ENCODE measurements at regions not wholly inside any gene's neighbourhood (a gene's known extent, or its start where the extent isn't known, plus 50 kb on each side); places are given as distances from the start of the nearest gene placed in this dataset.

DNA sequence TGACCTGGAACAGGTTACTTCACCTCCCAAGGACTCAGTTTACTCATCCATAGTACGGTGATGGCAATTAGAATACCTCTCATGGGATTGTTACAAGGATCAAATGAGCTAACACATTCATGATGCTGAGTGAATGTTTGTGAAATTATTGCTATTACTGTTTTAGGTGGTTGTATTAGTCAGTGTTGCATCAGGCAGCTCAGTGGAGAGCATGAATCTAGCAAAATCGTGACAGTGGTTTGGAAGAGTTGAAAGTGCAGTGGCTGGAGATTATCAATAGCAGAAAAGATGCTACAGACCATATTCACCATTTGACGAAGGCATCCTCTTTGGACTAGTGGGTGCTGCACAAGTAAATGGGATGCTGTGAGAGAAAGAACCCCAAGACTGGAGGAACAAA lies 50.4 kb upstream of the CTNNBL1 start:
- DNase-seq (ENCODE audit: low read depth in 2 of 3, low spot score in 2 of 3): no peak

DNA sequence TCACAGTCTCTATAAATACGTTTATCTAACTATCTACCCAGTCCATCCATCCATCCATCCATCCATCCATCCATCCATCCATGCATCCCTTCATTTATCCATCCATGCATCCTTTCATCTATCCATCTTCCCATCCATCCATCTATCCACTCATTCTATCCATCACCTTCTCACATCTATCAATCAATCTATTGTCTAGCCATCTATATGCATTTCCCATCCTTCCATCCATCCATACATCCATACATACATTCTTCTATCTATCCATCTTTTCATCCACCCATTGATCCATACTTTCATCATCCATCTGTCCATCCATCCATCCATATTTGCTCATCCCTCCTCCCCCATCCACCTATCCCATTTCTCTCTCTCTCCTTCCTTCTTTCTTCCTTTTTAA lies 51.6 kb upstream of the CTNNBL1 start:
- DNase-seq (ENCODE audit: low read depth in 2 of 3, low spot score in 2 of 3): no peak

DNA sequence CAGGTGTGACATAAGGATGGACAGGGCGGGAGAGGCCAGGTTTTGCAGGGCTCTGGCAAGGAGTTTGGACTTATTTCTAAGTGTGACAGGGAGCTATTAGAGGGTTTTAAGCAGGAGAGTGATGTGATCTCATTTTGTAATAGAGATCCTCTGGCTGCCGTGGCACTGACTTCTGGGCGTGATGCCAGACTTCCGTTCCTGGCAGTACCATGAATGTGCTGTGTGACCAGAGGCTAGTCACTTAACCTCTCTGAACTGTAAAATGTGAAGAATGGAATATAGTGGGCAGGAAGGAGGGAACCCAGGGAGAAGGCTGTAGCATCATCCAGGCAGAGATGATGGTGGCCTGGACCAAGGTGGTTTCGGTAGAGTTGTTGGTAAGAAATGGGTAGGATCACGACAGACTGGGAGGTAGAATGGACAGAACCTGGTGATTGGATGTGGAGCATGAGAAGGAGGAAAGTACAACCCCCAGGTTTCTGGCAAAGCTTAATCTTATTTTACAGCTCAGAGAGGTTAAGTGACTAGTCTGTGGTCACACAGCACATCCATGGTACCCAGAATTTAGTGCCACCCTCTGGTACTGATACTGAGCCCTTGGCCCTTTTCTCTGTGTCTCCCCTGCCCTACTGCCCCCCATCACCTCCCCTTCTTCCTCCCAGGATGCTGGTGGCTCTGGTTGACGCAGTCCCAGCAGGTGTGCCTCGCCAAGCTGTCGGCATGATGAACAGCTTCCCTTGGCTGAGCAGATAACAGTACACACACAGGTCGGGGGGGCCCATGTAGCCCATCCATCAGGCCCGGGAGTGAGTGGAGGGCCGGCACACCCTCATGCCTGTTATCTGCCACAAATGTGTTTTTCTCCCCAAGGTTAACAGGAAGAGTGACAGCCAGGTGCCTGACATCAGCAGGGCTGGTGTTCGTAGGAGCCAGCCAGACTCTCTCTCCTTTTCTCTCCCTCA lies 52.9 kb upstream of the CTNNBL1 start:
- DNase-seq (ENCODE audit: low read depth in 2 of 3, low spot score in 2 of 3): no peak

DNA sequence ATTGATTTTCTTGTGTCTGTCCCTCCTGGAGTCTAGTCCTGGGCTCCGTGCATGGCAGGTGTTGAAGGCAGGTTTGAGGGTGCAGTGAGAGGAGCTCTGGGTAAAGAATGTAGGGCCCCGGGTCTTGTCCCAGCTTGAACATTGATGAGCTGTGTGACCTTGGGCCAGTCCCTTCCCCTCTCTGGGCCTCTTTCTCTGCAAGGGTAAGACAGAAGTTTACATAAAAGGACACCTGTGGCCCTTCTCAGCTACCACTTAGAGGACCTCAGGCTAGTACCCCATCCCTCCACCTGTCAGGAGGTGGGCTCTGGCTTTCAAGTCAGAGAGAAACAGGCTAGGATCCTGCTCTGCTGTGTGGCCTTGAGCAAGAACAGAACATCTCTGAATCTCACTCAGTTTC lies 55.3 kb upstream of the CTNNBL1 start:
- no peak for DNase-seq (ENCODE audit: low read depth in 2 of 3, low spot score in 2 of 3)

DNA sequence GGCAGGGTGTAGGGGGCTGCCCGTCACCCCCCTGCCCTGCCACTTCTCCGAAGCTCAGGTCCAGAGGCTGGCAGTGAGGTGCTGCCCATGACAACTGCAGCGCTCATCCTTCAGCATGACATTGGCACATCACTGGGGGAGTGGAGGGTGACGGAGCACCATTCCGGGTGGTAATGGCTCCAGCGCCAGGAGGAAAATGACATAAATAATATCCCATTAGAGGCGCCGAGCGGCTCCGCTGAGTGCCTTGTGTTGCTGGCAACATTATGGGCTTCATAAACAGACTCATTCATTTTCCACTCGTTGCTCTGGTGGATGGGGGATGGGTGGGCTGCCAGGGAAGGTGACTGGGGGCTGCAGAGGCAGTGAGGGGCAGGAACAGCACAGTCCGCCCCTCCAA lies 56.9 kb upstream of the CTNNBL1 start:
- no peak for DNase-seq (ENCODE audit: low read depth in 2 of 3, low spot score in 2 of 3)

DNA sequence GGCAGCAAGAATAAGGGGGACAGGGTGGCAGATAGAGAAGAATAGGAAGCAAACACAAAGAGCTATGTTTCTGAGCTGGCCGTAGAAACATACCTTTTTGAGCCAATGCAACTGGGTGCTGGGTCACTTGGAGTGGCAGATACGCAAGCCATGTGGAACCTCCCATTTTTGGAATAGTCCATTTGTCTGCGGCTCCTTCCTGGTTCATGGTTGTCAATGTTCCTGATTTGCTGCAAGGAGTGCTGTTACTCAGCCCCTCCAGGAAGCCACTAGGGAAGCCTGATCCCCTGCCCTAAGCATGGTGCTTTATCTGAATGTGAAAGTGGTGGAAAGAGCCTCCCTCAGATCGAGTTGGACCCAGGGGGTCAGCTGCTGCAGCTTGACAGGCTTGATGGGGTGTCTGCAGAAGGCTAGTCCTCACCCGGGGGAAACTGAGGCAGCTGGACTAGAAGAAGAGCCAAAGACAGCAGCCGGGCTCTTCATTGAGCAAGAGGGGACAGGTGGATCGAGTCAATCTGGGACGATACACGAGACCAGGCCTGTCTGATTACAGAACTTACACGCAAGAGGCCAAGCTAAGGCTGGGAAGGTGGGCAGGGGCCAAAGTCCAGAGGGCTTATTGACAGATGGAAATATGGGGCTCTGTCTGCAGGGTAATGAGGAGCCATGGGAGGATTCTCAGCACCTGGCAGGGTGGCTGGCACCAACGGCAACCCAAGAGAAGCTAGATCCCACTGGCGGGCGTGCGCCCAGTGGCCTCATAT lies 57.4 kb upstream of the CTNNBL1 start:
- no peak for DNase-seq (ENCODE audit: low read depth in 2 of 3, low spot score in 2 of 3)

DNA sequence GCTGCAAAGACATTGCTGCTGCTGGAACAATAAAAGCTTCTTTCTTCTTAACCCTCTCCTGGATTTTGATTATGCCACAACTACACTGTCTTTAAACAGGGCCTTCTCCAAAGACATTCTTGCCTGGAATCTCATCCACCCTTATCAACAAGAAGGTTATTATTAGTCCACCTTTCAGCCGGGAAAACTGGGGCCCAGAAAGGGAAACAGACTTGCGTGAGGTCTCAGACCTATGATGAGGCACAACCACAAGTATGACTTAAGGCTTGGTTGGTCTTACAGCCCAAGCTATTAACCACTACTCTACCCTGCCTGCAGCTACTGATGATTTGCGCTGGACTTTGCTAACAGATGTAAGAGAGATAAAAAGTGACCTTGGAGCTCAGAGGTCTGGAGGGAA lies 62.8 kb upstream of the CTNNBL1 start:
- DNase-seq (ENCODE audit: low read depth in 2 of 3, low spot score in 2 of 3): no peak

DNA sequence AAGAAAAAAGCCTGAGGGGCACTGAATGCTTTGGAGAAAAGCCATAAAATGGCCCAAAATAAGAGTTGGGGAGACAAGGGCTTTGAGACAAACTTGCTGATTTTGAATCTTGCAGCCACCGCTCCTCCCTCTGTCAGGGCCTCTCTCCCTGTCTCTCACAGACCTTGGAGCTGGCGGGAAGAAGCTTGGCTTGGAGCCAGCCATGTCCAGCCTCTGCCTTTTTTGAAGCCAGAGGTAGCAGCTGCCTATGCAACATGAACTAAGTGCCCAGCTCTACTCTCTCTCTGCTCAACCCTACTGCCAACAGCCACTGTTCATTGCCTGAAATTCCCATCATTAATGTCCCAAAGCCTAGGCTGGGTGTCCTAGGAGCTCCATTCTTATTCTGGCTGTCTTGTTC lies 63.7 kb upstream of the CTNNBL1 start:
- no peak for DNase-seq (ENCODE audit: low read depth in 2 of 3, low spot score in 2 of 3)

DNA sequence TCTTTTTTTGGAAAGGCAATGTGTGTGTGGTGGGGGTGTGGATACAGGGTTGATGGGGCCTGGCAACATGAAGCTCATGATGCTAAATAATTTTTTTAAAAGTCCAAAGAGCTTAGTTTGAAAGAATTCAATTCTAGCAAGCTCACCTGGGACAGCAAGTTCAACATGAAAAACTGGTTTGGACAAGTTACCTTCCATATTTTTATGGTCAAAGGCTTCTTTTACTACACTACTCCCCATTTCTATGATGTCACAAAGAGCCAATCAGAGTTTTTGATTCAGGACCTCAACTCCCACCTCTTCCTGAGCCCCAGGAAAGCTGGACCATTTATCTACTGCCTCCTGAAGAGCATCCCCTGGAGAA lies 66.1 kb upstream of the CTNNBL1 start:
- DNase-seq (ENCODE audit: low read depth in 2 of 3, low spot score in 2 of 3): no peak

DNA sequence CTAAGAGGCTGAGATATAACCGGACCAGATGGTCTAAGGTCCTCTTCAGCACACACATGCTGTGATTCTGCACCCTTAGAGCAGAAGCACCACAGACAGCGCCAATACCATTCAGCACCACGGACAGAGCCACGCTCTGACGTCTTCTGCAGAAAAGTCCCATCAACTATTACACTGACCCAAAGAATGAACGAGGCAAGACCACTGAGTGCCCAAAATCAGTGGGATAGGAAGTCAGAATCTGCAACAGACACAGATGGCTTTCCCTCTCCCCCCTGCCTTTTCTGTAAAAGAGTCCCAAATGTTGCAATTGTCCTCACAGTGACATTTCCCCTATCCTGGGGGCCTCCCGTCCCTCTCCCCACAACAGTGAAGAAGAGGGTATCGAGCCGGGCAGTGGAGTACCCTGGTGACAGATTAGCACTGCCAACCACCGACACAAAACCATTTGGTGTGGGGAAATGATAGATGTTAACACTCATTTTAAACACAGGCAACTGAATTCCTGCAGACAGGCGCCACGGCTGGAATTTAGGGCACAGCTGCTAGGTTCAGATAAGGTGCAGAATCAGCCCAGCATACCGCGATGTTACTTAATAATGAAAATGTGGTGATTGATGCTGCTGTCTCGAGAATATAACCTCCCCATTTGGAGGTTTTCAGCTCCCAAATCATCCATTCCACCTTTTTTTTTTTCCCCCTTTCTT lies 66.6 kb upstream of the CTNNBL1 start:
- DNase-seq (ENCODE audit: low read depth in 2 of 3, low spot score in 2 of 3): peak in 1 of 3 experiments; percentile 7

DNA sequence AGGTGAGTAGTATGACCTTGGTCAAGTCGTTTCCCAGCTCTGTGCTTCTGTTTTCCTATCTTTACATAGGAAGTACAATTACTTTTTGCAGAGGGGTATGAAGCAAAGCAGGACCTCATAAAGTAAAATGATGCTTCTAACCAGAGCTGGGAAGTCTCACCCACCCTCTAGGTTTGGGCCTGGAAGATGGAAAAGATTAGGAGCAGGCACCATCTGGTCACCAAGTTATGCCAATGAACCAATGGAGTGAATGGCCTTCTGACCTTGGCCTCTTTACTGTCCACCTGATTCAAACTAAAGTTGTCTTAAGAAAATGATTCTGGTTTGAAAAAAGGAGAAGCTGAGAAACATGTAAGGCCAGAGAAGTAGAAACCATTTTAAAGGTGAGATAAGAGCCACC lies 68.9 kb upstream of the CTNNBL1 start:
- no peak for DNase-seq (ENCODE audit: low read depth in 2 of 3, low spot score in 2 of 3)

DNA sequence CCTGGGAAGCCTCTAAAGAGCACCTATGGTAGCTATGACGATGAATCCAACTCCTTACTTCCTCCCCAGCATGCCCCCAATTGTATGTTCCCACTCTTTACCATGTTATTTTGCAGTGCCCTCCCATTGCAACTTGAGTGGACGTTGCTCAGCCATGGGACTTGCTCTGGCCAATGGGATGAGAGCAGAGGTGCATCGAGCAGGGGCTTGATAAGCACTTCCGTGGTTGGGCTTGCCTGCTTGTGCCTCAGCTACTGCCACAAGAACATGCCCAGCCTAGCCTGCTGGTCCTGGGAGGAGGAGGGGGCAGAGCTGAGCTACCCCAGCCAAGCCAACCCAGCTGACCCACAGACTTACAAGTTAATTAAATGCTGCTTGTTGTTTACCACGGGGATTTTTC lies 71.1 kb upstream of the CTNNBL1 start:
- no peak for DNase-seq (ENCODE audit: low read depth in 2 of 3, low spot score in 2 of 3)

DNA sequence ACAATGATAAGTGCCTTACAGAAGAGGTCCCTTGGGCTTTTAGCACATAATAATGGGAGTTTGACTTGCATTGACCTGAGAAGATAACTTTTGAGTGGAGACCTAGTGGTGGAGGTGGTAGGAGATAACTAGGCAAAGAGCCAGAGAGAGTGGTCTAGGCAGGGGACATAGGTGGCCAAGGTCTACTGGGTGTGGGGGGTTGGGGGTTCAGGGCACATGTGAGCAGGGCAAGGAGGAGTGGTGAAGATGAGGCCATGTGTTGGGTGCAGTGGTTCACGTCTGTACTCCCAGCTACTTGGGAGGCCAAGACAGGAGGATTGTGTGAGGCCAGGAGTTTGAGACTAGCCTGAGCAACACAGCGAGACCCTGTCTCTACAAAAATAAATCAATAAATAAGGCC lies 74.3 kb upstream of the CTNNBL1 start:
- DNase-seq (ENCODE audit: low read depth in 2 of 3, low spot score in 2 of 3): no peak

DNA sequence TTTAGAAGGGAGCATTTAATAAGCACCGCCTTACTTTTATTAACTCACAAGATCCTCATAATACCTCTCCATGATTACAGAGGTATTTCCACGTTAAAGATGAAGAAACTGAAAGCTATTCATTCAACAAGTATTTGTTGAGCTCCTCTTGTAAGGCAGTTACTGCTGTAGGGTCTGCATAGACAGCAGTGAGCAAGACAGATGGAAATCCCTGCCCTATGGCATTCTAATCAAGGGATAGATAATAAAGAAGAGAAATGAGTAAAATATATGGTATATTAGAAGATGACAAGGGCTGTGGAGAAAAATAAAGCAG lies 77.8 kb upstream of the CTNNBL1 start:
- no peak for DNase-seq (ENCODE audit: low read depth in 2 of 3, low spot score in 2 of 3)

DNA sequence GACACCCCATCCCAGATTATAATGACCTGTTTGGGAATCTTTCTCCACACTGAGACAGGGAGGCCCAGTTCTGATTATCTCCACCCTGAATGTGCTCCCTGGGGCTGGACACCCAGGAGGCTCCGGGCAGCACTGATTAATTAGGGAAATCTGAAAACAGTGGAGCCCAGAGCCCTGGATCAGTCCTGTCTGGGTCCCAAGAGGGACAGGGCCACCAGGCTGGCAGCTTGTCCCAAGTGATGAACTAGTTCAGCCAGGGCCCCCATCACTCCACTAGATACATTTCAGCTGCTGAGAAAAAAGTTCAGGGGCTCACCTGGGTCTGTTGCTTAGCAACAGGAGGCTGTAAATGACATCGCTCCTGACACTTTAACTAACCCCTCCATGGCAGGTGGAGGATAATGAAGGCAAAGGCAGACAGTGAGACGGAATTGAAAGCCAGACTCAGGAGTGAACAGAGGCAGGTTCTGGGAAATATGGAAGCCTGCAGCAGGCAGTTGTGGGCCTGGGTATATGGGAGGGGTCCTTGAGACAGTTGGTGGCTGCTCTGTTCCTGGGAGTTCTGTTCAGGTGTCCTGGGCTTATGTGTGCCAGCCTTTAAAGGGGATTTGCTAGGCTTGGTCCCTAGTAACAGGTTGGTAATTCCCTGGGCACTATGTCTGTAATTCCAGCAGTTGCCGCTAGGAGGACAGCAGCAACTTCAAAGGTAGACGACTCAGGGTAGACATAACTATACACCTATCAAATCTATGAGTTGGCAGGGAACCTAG lies 78.3 kb upstream of the CTNNBL1 start:
- peak; percentile 4 to 41 (median 21) for DNase-seq (ENCODE audit: low read depth in 2 of 3, low spot score in 2 of 3)

DNA sequence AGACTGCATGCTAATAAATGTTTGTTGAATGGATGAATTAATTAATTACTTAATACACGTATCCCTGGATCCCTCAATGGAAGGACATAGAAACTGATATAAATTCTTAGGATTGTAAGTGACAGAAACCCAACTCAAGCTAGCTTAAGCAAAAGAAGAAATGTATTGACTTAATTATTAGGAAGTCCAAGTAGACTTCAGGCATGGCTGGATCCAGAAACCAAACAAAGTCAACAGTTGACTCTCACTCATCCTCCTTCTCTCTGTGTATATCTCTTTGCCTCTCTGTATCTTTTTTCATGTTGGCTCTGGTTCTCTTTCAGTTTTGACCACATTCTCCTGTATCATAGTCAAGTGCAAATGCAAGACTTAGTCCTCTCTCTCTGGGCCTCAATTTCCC lies 82.0 kb upstream of the CTNNBL1 start:
- DNase-seq (ENCODE audit: low read depth in 2 of 3, low spot score in 2 of 3): no peak

DNA sequence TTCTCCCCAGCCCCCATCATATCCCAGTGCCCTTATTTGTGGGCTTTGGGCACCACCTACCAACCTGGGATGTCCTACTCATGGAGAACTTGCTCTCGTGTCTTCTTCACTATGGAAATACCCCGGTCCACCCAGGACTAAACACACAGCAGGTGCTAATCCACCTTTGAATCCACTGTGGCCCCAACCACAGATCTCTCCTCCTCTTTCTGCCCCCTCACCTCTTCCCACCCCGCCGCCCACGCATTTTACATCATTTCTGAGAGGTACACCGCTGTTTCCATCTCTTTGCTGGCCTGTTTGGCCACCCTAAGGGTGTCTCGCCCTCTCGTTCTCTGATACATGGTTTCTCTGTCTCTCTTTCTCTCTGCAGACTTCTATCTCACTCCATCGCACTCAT lies 82.5 kb upstream of the CTNNBL1 start:
- no peak for DNase-seq (ENCODE audit: low read depth in 2 of 3, low spot score in 2 of 3)

DNA sequence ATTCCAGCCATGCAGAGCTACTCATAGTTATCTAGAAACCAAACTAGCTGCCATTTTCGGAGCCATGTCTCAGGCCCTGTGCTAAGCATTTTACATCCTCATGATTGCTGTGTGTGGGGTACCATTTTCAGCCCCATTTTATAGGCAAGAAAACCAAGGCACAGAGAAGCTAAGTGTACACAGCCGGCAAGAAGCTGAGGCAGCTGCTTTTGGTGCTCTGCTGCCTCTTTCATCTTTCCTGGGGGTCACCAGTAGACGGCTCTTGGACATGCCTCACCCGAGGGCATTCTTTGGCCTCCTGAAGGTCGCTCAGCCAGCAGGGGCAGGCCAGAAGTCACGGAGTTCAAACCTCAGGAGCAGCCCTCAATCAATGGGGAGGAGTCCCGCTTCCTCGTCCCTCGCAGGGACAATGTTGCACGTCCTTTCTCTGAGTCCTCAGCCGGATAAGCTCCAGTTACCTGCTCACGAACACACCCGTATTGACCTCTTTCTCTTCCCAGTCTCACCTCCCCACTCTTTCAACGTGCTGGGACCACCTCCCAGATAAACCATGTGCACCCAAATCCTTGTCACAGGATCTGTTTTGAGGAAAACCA lies 82.6 kb upstream of the BLCAP start:
- DNase-seq (ENCODE audit: low read depth in 2 of 3, low spot score in 2 of 3): no peak

DNA sequence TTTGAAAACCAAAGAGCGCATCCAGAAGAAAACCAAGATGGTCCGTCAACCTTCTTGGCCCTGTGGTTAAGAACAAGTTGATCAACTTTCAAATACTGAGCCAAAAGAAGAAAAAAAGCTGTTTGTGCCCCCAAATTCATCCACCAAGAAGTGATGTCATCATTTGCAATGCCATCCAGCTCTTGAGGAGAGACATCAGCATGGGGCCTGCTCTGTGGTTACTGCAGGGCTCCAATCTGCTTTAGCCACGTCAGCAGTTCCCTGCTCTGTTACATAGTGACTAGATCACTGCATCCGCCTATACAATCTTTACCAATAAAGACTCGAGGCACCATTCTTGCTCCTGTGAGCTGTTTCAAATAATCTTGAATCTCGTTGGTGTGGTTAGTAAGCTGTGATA lies 75.0 kb upstream of the BLCAP start:
- no peak for DNase-seq (ENCODE audit: low read depth in 2 of 3, low spot score in 2 of 3)

DNA sequence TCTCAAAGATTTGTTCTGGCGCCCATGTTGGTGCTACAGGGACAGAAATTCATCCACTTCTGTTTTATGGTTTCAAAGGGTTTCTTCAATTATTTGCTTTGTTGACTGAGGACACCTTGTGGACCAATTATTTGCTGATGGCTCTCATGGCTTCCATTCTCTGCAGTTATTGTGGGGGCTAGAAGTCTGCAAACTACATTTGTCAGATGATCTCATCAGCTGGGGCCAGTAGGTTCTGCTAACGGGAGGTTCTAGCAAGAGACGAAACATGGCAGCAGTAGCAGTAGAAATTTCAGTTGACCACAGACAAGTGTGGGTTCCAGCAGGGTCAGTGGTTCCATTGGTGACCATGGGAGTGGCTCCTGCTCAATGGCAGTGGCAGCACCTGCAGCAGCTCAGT lies 72.8 kb upstream of the BLCAP start:
- DNase-seq (ENCODE audit: low read depth in 2 of 3, low spot score in 2 of 3): no peak

Measured in activated CD8-positive, alpha-beta memory T cell treated with anti-CD3 and anti-CD28 coated beads for 48 hours (primary cell).